UCSD-AML1 (cell line): ENCODE measurements at regions not wholly inside any gene's neighbourhood (a gene's known extent, or its start where the extent isn't known, plus 50 kb on each side); places are given as distances from the start of the nearest gene placed in this dataset.

Experiments used
- DNase-seq: peaks from one replicate; lab custom pipeline; 2025; ENCODE audit not compliant: unreplicated experiment; lab: John Stamatoyannopoulos, UW

GRCh38 chr1:98081944-98082343, 161.1 kb upstream of the DPYD start:
- no peak for DNase-seq

GRCh38 chr1:98078596-98078995, 157.8 kb upstream of the DPYD start:
- no peak for DNase-seq

GRCh38 chr1:98077691-98078090, 156.9 kb upstream of the DPYD start:
- DNase-seq, result no peak

GRCh38 chr1:98075626-98076025, 154.8 kb upstream of the DPYD start:
- DNase-seq, result no peak

GRCh38 chr1:98073823-98074222, 153.0 kb upstream of the DPYD start:
- no peak for DNase-seq

- no peak for DNase-seq
Measured at GRCh38 chr1:98073106-98073505, 152.3 kb upstream of the DPYD start.

- DNase-seq, result no peak
Measured at GRCh38 chr1:98072047-98072446, 151.2 kb upstream of the DPYD start.

- DNase-seq, result no peak
Measured at GRCh38 chr1:98068016-98068415, 147.2 kb upstream of the DPYD start.

GRCh38 chr1:98066911-98067310, 146.1 kb upstream of the DPYD start:
- no peak for DNase-seq

GRCh38 chr1:98059620-98060019, 138.8 kb upstream of the DPYD start:
- no peak for DNase-seq

- DNase-seq, result no peak
Measured at GRCh38 chr1:98058676-98059075, 137.8 kb upstream of the DPYD start.

- no peak for DNase-seq
Measured at GRCh38 chr1:98057236-98057910, 136.5 kb upstream of the DPYD start.

- DNase-seq, result no peak
Measured at GRCh38 chr1:98056781-98057180, 135.9 kb upstream of the DPYD start.

GRCh38 chr1:98055457-98055856, 134.6 kb upstream of the DPYD start:
- DNase-seq, result no peak

- DNase-seq, result no peak
Measured at GRCh38 chr1:98054786-98055185, 134.0 kb upstream of the DPYD start.

- no peak for DNase-seq
Measured at GRCh38 chr1:98054367-98054701, 133.5 kb upstream of the DPYD start.

GRCh38 chr1:98053471-98054366, 132.9 kb upstream of the DPYD start:
- peak; percentile 50 for DNase-seq

- peak; percentile 50 for DNase-seq
Measured at GRCh38 chr1:98051065-98051675, 130.3 kb upstream of the DPYD start.

- no peak for DNase-seq
Measured at GRCh38 chr1:98049370-98050135, 128.7 kb upstream of the DPYD start.

GRCh38 chr1:98048751-98049325, 128.0 kb upstream of the DPYD start:
- DNase-seq, result no peak

GRCh38 chr1:98048244-98048643, 127.4 kb upstream of the DPYD start:
- peak; percentile 51 for DNase-seq
